ENCODE measurements at regions not wholly inside any gene's neighbourhood (a gene's known extent, or its start where the extent isn't known, plus 50 kb on each side); places are given as distances from the start of the nearest gene placed in this dataset.
"Not testable (repeated sequence)": the region's sequence is repeated elsewhere in the genome, so short reads cannot be mapped to it uniquely, and the experiment has no call there.

DNA sequence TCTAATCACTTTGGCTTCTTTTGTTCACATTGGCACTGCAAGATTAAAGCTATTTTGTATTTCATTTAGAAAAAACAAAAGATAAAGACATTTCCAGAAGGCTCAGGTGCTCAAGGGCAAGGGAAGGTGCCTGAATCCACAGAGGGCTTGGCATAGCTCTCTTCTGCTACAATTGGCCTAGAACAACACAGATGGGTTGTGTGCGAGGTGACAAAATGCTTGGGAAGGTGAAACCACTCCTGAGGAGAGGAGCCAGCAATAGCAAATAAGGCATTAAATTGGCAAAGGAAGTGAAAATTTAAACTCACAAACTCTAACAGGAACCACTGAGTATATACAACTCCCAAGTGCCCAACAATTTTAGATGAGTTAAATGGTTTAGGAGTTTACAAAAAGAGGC is 1290.4 kb upstream of the CHAC2 start:
- Histone ChIP-seq H3K27me3 (no peaks in the 10 kb centered on the region), H3K27ac (no peak overlapping the region), H3K9me3 (no peaks in the 10 kb centered on the region), H3K36me3 (no peaks in the 10 kb centered on the region), H3K4me3 (no peak overlapping the region), H3K4me1 (no peaks in the 10 kb centered on the region)
- TF ChIP-seq, protein P1, sequence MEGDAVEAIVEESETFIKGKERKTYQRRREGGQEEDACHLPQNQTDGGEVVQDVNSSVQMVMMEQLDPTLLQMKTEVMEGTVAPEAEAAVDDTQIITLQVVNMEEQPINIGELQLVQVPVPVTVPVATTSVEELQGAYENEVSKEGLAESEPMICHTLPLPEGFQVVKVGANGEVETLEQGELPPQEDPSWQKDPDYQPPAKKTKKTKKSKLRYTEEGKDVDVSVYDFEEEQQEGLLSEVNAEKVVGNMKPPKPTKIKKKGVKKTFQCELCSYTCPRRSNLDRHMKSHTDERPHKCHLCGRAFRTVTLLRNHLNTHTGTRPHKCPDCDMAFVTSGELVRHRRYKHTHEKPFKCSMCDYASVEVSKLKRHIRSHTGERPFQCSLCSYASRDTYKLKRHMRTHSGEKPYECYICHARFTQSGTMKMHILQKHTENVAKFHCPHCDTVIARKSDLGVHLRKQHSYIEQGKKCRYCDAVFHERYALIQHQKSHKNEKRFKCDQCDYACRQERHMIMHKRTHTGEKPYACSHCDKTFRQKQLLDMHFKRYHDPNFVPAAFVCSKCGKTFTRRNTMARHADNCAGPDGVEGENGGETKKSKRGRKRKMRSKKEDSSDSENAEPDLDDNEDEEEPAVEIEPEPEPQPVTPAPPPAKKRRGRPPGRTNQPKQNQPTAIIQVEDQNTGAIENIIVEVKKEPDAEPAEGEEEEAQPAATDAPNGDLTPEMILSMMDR (IDR thresholded peaks at IDR 0.05) = no peak
- DNase-seq = no peak
- intact Hi-C loops (cut with DNase I; ENCODE audit: low total_unique reads) = no loop called here

DNA sequence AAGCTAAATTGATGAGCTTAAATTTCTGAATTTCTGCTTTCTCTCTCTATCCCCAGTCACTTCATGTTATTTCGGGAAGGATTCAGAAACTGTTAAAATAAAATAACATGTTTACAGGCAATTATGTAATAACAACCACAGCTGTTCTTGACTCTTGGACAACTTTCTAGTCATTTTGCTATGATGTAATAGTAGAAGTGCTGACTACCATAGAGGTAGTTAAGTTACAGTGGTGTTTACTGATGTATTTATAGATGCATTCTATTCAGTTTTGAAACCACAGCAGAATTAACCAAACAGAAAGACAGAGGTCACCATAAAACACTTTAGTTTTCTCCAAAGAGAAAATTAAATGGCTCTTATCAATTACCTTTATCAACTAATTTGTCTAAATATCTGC is 1292.0 kb upstream of the CHAC2 start:
- no peaks in the 10 kb centered on the region for H3K27me3 ChIP-seq
- H3K9me3 ChIP-seq = no peaks in the 10 kb centered on the region
- TF ChIP-seq, protein P1 (IDR thresholded peaks at IDR 0.05) = no peak
- H3K4me3 ChIP-seq = no peak overlapping the region
- DNase-seq = no peak
- no peaks in the 10 kb centered on the region for H3K4me1 ChIP-seq
- intact Hi-C loops (cut with DNase I; ENCODE audit: low total_unique reads) = no loop called here
- no peaks in the 10 kb centered on the region for H3K36me3 ChIP-seq
- H3K27ac ChIP-seq = no peak overlapping the region

DNA sequence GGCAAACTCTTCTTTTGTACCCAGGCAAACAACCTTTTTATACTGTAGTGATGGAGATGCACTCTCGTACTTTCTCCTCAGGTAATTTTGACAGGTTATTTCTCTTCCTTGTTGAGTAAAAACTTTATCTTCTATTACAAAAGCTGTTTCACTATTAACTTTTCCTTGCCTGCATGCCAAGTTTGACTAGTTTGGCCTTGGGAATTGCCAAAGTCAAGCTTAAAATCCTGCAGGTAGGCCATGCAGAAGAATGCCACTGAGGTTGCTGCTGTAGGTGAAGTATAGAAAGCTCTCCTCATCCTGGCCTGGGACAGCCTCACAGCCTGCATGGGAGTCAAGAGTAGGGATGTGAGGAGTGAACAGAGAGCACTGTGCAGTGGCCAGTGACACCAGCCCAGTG is 1293.5 kb upstream of the CHAC2 start:
- H3K9me3 ChIP-seq = no peaks in the 10 kb centered on the region
- H3K36me3 ChIP-seq = no peaks in the 10 kb centered on the region
- TF ChIP-seq, protein P1 (IDR thresholded peaks at IDR 0.05) = no peak
- no peaks in the 10 kb centered on the region for H3K27me3 ChIP-seq
- H3K4me3 ChIP-seq = no peak overlapping the region
- H3K27ac ChIP-seq = no peak overlapping the region
- intact Hi-C loops (cut with DNase I; ENCODE audit: low total_unique reads) = no loop called here
- no peaks in the 10 kb centered on the region for H3K4me1 ChIP-seq
- no peak for DNase-seq

DNA sequence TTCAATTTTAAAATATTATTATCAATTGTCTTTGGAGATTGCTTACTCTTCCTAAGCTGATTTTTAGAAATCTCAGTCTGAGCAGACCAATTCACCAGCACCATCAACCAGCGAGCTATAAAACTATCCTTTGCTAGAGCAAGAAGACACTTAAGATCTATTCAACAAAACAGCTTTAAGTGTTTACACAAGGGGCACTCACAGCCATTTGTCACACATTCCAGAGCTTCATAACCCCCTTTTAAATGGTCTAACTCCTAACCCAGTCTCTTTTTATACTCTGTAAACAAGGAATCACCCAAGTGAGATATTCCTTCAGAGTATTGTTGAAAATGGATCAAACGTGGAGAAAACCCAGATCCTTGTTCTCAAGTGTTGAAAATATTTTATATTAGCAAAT is 1294.1 kb upstream of the CHAC2 start:
- DNase-seq = no peak
- H3K4me1 ChIP-seq = no peaks in the 10 kb centered on the region
- TF ChIP-seq, protein P1 (IDR thresholded peaks at IDR 0.05) = no peak
- H3K4me3 ChIP-seq = no peak overlapping the region
- H3K9me3 ChIP-seq = no peaks in the 10 kb centered on the region
- intact Hi-C loops (cut with DNase I; ENCODE audit: low total_unique reads) = no loop called here
- no peak overlapping the region for H3K27ac ChIP-seq
- no peaks in the 10 kb centered on the region for H3K36me3 ChIP-seq
- H3K27me3 ChIP-seq = no peaks in the 10 kb centered on the region

DNA sequence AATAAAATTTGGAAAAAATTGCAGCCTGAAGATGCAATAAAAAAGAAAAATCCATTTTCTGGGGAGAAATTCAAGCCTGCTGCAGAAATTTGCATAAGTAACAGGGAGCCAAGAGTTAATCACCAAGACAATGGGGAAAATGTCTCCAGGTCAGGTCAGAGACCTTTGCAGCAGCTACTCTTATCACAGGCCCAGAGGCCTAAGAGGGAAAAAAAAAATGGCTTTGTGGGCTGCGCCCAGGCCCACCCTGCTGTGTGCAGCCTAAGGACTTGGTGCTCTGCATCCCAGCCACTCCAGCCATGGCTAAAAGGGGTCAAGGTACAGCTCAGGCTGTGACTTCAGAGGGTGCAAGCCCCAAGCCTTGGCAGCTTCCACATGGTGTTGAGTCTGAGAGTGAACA is 1297.1 kb upstream of the CHAC2 start:
- H3K9me3 ChIP-seq; intact Hi-C loops (cut with DNase I; ENCODE audit: low total_unique reads); H3K4me1 ChIP-seq; H3K36me3 ChIP-seq; DNase-seq; H3K27me3 ChIP-seq; H3K4me3 ChIP-seq; H3K27ac ChIP-seq: not testable (repeated sequence)

DNA sequence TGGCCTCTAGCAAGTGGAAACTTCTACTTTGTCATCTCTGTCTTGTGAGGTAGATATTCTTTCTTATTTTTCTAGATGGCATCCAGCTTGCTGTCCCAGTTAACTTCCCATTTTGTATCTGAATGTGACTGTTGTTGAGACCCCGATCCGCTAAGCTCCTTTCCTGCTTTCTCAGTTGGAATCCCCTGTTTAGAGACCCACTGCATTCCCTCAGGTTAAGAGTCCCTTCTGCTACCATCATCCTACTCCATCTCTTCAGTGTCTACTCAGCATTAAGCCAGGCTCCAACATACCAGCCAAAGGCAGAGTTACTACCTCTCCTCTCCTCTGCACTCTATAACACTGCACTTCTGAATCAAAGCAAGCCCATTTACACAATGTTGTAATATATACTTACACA is 1300.4 kb upstream of the CHAC2 start:
- H3K27me3 ChIP-seq = no peaks in the 10 kb centered on the region
- no peak overlapping the region for H3K27ac ChIP-seq
- H3K4me1 ChIP-seq = no peaks in the 10 kb centered on the region
- no peaks in the 10 kb centered on the region for H3K9me3 ChIP-seq
- TF ChIP-seq, protein P1 (IDR thresholded peaks at IDR 0.05) = no peak
- H3K4me3 ChIP-seq = no peak overlapping the region
- no peak for DNase-seq
- intact Hi-C loops (cut with DNase I; ENCODE audit: low total_unique reads) = no loop called here
- no peaks in the 10 kb centered on the region for H3K36me3 ChIP-seq
